ENCODE measurements at regions not wholly inside any gene's neighbourhood (a gene's known extent, or its start where the extent isn't known, plus 50 kb on each side); places are given as distances from the start of the nearest gene placed in this dataset.

DNA sequence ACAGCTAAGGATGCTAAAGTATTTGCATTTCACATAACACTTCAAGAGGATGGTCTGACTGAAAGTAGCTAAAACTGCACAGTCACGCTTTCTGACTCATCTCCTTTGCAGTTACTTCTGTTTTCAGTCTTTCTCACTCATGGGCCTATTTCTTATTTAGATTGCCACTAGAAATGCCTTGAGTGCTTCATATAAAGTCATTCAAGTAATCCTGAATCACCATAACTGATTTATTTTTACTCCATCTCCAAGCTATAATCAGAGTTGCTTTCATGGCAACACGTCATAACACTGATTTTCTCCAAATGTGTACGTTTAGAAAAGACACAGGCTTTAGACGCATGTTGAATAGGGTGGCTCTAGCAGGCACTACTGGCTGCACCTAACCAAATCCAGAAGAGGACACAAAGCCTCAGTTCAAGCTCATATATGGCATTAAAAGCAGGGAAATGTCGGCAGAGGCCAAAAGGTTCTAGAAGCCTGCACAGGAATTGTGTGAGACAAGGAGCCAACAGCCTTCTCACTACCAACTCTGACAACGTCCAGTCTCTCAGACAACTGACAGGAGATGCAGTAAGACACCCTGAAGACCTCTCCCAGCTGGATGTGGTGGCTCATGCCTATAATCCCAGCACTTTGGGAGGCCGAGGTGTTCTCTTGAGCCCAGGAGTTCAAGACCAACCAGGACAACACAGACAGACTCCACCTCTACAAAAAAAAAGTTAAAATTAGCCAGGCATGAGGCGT is 64.1 kb upstream of the BEND6 start:
- TF ChIP-seq, protein P1, sequence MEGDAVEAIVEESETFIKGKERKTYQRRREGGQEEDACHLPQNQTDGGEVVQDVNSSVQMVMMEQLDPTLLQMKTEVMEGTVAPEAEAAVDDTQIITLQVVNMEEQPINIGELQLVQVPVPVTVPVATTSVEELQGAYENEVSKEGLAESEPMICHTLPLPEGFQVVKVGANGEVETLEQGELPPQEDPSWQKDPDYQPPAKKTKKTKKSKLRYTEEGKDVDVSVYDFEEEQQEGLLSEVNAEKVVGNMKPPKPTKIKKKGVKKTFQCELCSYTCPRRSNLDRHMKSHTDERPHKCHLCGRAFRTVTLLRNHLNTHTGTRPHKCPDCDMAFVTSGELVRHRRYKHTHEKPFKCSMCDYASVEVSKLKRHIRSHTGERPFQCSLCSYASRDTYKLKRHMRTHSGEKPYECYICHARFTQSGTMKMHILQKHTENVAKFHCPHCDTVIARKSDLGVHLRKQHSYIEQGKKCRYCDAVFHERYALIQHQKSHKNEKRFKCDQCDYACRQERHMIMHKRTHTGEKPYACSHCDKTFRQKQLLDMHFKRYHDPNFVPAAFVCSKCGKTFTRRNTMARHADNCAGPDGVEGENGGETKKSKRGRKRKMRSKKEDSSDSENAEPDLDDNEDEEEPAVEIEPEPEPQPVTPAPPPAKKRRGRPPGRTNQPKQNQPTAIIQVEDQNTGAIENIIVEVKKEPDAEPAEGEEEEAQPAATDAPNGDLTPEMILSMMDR (IDR thresholded peaks at IDR 0.05; ENCODE audit: low read depth, low read length): no peak

DNA sequence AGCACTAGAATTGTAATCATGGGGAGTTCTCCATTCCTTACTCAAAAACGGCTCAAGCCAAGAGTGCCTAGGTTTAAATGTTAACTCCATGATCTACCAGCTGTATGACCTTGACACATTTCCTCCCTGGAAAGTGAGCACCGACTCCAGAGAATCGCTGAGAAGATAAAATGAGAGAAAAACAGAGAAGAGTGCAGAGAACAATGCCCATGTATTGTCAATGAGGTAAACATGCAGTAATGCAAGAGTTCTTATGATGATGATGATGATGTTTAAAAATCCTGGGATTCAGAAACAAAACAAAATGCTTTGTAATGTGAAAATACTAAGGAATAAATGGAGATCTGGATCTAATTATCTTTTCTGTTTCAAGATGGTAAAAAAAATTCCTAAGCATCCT is 64.8 kb upstream of the BEND6 start:
- TF ChIP-seq, protein P1 (IDR thresholded peaks at IDR 0.05; ENCODE audit: low read depth, low read length): no peak
- H3K4me3 ChIP-seq (ENCODE audit: low read depth, low read length): no peak overlapping the region

More for the DNA sequence above, 64.1 kb upstream of the BEND6 start:
- peak overlapping the region; percentile 12; the same call in 1 of the 2 replicates for H3K4me3 ChIP-seq (ENCODE audit: low read depth, low read length)

DNA sequence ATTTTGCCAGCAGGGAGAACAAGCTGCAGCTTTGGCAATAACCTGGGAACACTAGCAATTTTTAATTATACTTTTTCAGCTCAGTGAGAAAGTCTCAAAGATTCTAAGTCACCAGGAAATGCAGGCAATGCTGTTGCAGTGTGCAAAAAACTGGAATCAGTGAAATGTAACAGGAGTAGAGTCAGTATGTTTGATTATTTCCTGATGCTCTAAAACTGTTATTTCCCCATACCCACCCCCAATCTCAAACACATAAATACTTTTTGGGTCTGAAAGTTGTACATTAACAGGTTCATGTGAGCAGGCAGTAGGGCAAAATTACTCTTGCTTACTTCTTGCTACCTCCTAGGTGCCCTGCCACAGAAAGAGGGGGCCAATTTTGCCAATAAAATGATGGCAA is 65.4 kb upstream of the BEND6 start:
- TF ChIP-seq, protein P1 (IDR thresholded peaks at IDR 0.05; ENCODE audit: low read depth, low read length): no peak
- H3K4me3 ChIP-seq (ENCODE audit: low read depth, low read length): no peak overlapping the region

DNA sequence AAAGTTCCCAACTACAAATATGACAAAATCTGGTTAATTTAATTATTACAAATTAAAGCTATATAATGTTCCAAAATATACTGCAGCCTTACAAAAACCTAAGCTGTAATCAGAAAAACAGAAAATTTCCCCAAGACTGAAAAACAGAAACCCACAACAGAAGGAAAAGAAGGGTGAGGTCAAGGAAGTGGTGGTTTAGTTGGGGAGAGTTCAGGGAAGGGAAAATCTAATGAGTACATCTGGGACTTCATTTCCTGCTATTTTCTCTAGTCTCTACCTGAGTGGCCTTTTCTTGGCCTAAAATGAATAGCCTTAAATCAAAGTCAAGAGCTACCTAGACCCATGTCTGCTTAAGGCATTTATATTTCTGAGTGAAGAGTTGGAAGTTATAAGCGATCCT is 66.2 kb upstream of the BEND6 start:
- no peak overlapping the region for H3K4me3 ChIP-seq (ENCODE audit: low read depth, low read length)
- TF ChIP-seq, protein P1 (IDR thresholded peaks at IDR 0.05; ENCODE audit: low read depth, low read length): no peak

DNA sequence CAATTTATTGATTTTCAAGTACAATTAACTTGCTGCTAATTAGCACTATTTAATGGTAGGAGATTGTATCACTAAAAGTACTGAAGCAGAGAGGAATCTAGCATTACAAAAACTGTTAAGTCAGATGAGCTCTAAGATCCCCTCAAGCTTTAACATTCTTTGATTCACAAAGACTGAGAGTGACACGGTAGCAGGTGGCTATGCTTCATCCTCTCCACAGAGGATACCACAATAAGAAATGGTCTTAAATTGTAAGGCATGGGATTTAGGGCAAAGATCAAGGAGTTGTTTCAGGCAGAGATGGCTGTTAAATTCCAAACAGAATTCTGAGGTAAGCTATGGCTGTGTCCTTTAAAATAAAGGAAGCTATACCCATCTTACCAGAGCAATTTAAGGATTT is 67.8 kb upstream of the BEND6 start:
- TF ChIP-seq, protein P1 (IDR thresholded peaks at IDR 0.05; ENCODE audit: low read depth, low read length): no peak
- H3K4me3 ChIP-seq (ENCODE audit: low read depth, low read length): no peak overlapping the region

DNA sequence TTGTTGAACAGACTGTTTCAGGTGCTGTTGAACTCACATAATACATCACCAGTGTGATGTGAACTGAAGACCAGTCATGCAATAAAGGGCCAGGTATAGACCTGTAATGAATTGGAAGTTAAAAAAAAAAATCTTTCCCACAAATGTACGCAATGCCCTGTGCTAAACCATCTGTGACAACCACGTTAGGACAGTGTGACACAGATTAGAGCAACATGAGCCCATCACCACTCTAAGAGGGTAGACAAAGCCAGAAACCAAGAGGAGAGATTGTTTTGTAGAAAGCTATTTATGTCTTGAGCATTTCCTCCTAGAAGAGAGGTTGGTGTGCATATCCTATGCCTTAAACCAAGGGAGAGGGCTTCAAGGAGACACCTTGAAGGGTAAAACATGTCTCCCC is 77.0 kb upstream of the BEND6 start:
- TF ChIP-seq, protein P1 (IDR thresholded peaks at IDR 0.05; ENCODE audit: low read depth, low read length): no peak
- H3K4me3 ChIP-seq (ENCODE audit: low read depth, low read length): no peak overlapping the region

DNA sequence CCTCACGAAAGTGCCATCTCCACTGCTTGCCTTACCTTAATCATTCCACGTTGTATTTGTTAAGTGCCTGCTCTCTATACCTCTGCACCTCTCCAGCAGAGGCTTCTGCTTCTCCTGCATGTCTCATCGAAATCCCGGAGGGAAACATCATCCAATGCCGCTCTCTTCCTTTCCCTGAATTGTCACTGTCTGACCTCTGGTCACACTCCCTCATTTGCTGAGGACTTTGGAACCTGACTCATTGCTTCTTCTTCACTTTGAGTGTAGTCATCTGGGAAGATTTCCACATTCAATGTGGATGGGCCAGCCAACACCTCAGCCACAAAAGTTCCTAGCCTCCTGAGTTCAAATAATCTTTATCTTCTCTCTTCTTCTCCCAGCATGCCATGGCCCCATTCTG is 78.9 kb upstream of the BEND6 start:
- TF ChIP-seq, protein P1 (IDR thresholded peaks at IDR 0.05; ENCODE audit: low read depth, low read length): no peak
- H3K4me3 ChIP-seq (ENCODE audit: low read depth, low read length): no peak overlapping the region

Data from WI38 (cell line).